OCI-LY7 (cell line): ENCODE measurements at regions not wholly inside any gene's neighbourhood (a gene's known extent, or its start where the extent isn't known, plus 50 kb on each side); places are given as distances from the start of the nearest gene placed in this dataset.

Source experiments
- BruUV-seq: library from RNA; stranded (reverse); fragments of 400-500 nt; replicated peaks from 2 replicates; lab custom pipeline; 2021; lab: Mats Ljungman, UMichigan
- CTCF ChIA-PET: fragments of 300-600 bp; sonication (Branson Sonifier 250); formaldehyde crosslinking; loops from one replicate; lab custom pipeline; 2022; ENCODE audit warnings: antibody characterized with exemption; ENCODE audit not compliant: unreplicated experiment; lab: Charles Lee
- POLR2A ChIA-PET: fragments of 300-600 bp; sonication (Branson Sonifier 250); formaldehyde crosslinking; loops from one replicate; lab custom pipeline; 2022; ENCODE audit warnings: antibody characterized with exemption; lab: Charles Lee
- DNase-seq: peaks from one replicate; pipeline ENCODE4 v3.0.0-alpha.2; 2015; ENCODE audit warnings: low spot score
- H2AFZ ChIP-seq: fragments of 200-600 bp; sonication (generic), shearing (Covaris generic); 2 replicates; pipeline ENCODE4 v1.6.1; 2014; ENCODE audit warnings: mild to moderate bottlenecking, antibody characterized with exemption, low read length, moderate library complexity
- H3K27ac ChIP-seq: fragments of 200-600 bp; sonication (generic); 2 replicates; pipeline ENCODE4 v1.5.1; 2014; ENCODE audit warnings: mixed run types, low read depth, mild to moderate bottlenecking, moderate library complexity, low read length, inconsistent platforms; ENCODE audit not compliant: poor library complexity, severe bottlenecking
- H3K36me3 ChIP-seq: fragments of 200-600 bp; sonication (generic); 2 replicates; pipeline ENCODE4 v1.6.1; 2014; ENCODE audit warnings: mild to moderate bottlenecking, antibody characterized with exemption, low read length, moderate library complexity, mixed read lengths; ENCODE audit not compliant: insufficient read depth
- H3K4me1 ChIP-seq: fragments of 200-600 bp; sonication (generic); 2 replicates; pipeline ENCODE4 v1.5.1; 2014; ENCODE audit warnings: mild to moderate bottlenecking, low read length; ENCODE audit not compliant: insufficient read depth, poor library complexity, severe bottlenecking
- H3K4me2 ChIP-seq: fragments of 200-600 bp; sonication (generic); 2 replicates; pipeline ENCODE4 v1.6.1; 2014; ENCODE audit warnings: mild to moderate bottlenecking, low read length
- H3K4me3 ChIP-seq: fragments of 200-600 bp; sonication (generic); 2 replicates; pipeline ENCODE4 v1.5.1; 2014; ENCODE audit warnings: mild to moderate bottlenecking, low read depth, low read length; ENCODE audit not compliant: poor library complexity, severe bottlenecking
- H3K79me2 ChIP-seq: fragments of 200-600 bp; sonication (generic); 2 replicates; pipeline ENCODE4 v1.6.1; 2016; ENCODE audit warnings: low read depth, mild to moderate bottlenecking, low read length, moderate library complexity, mixed read lengths; ENCODE audit not compliant: insufficient read depth
- H3K9me2 ChIP-seq: fragments of 200-600 bp; sonication (generic); 2 replicates; pipeline ENCODE4 v1.6.1; 2016; ENCODE audit warnings: mild to moderate bottlenecking, low read length, mixed read lengths; ENCODE audit not compliant: insufficient read depth
- H3K9me3 ChIP-seq: fragments of 200-600 bp; sonication (generic); 2 replicates; pipeline ENCODE4 v1.6.1; 2014; ENCODE audit warnings: mild to moderate bottlenecking, mixed run types, low read length, mixed read lengths
- H4K20me1 ChIP-seq: fragments of 200-600 bp; sonication (generic); 2 replicates; pipeline ENCODE4 v1.6.1; 2014; ENCODE audit warnings: mild to moderate bottlenecking, antibody characterized with exemption, low read length, moderate library complexity, mixed read lengths; ENCODE audit not compliant: insufficient read depth
- EZH2phosphoT487 ChIP-seq: fragments of 200-600 bp; sonication (generic); IDR thresholded peaks from 2 replicates; pipeline ENCODE4 v1.6.1; 2018; ENCODE audit warnings: low read depth, borderline replicate concordance, mild to moderate bottlenecking, mixed run types, antibody characterized with exemption, low read length, moderate library complexity, mixed read lengths
- intact Hi-C: fragments of 100-400 bp; cut with micrococcal nuclease; formaldehyde crosslinking; loops from one replicate; pipeline ENCODE4 v1.10.0; 2022; ENCODE audit not compliant: unreplicated experiment
- TF ChIP-seq, protein P1 (sequence below): fragments of 200-600 bp; sonication (generic); conservative IDR thresholded peaks from 2 replicates; pipeline ENCODE4 v1.5.1; 2014; ENCODE audit warnings: mild to moderate bottlenecking, antibody characterized with exemption, low read length, moderate library complexity, mixed read lengths

DNA sequence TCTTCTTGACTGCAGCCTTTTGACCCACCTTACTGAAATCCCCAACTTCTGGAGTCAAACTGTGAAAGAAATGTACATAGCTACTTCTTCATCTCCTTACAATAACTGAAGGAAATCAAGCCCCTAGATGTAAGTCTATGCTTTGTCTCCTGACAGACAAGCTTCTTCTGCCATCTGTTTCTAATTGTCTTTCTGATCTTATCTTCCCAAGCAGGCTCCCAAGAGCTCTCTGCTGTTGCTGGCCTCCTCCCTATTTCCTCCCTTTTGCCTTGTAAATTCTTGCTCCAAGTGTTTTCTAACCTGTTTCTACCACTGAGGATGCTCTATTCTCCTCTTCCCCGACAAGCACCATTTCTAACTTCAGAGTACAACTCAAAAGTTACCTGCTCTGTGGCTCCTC lies 77.4 kb upstream of the OSR1 start:
- no peaks in the 10 kb centered on the region for H3K9me3 ChIP-seq
- no peaks in the 10 kb centered on the region for H3K4me1 ChIP-seq
- no peaks in the 10 kb centered on the region for H3K79me2 ChIP-seq
- POLR2A ChIA-PET = no interaction called here
- intact Hi-C loops = no loop called here
- no peak overlapping the region for H2AFZ ChIP-seq
- no TSS peak for BruUV-seq
- no peaks in the 10 kb centered on the region for H4K20me1 ChIP-seq
- no peak overlapping the region for H3K4me2 ChIP-seq
- no peak overlapping the region for H3K4me3 ChIP-seq
- no peak for DNase-seq
- no peaks in the 10 kb centered on the region for H3K36me3 ChIP-seq
- CTCF ChIA-PET = no interaction called here
- H3K9me2 ChIP-seq = no peaks in the 10 kb centered on the region
- no peak for TF ChIP-seq EZH2phosphoT487
- TF ChIP-seq, protein P1, sequence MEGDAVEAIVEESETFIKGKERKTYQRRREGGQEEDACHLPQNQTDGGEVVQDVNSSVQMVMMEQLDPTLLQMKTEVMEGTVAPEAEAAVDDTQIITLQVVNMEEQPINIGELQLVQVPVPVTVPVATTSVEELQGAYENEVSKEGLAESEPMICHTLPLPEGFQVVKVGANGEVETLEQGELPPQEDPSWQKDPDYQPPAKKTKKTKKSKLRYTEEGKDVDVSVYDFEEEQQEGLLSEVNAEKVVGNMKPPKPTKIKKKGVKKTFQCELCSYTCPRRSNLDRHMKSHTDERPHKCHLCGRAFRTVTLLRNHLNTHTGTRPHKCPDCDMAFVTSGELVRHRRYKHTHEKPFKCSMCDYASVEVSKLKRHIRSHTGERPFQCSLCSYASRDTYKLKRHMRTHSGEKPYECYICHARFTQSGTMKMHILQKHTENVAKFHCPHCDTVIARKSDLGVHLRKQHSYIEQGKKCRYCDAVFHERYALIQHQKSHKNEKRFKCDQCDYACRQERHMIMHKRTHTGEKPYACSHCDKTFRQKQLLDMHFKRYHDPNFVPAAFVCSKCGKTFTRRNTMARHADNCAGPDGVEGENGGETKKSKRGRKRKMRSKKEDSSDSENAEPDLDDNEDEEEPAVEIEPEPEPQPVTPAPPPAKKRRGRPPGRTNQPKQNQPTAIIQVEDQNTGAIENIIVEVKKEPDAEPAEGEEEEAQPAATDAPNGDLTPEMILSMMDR = no peak
- H3K27ac ChIP-seq = no peak overlapping the region

DNA sequence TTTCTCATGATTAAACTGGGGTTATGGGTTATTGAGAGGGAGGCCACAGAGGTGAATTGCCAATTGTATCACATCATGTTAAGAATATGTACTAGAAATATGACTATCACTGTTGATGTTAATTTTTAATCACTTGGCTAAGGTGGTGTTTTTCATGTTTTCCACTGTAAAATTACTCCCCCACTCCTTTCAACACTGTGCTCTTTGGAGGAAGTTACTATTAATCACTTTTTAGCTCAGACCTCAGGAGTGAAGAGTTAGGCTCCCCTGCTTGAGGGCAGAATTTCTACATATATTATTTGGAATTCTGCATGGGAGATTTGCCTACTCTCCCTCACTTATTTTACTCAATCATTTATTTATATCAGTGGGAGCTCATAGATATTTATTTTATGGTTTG lies 76.0 kb upstream of the OSR1 start:
- Histone ChIP-seq H3K27ac (no peak overlapping the region), H3K4me2 (no peak overlapping the region), H3K79me2 (no peaks in the 10 kb centered on the region), H3K4me3 (no peak overlapping the region), H3K9me3 (no peaks in the 10 kb centered on the region), H3K36me3 (no peaks in the 10 kb centered on the region), H3K4me1 (no peaks in the 10 kb centered on the region), H2AFZ (no peak overlapping the region), H4K20me1 (no peaks in the 10 kb centered on the region), H3K9me2 (no peaks in the 10 kb centered on the region)
- POLR2A ChIA-PET = no interaction called here
- DNase-seq = no peak
- intact Hi-C loops = no loop called here
- no peak for TF ChIP-seq EZH2phosphoT487
- TF ChIP-seq, protein P1 = no peak
- no TSS peak for BruUV-seq
- CTCF ChIA-PET = no interaction called here

DNA sequence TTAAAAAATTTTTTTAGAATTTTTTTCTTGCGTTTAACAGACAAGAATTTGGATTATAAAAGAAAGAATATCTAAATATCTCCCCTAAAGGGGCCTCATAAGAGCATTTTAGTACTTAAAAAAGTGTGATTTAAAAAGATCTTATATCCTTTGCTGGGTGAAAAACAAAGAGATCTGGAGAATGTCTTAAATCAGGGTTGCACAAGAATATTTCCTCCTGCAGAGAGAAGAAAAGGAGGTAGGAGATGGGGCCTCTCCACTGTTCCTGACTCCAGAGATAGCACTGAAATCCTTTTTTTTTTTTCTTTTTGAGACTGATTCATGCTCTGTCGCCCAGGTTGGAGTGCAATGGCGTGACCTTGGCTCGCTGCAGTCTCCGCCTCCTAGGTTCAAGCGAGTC lies 68.5 kb upstream of the OSR1 start:
- no TSS peak for BruUV-seq
- Histone ChIP-seq H4K20me1 (no peaks in the 10 kb centered on the region), H3K9me3 (no peaks in the 10 kb centered on the region), H3K4me2 (no peak overlapping the region), H3K36me3 (no peaks in the 10 kb centered on the region), H3K9me2 (no peaks in the 10 kb centered on the region), H3K79me2 (no peaks in the 10 kb centered on the region), H3K4me3 (no peak overlapping the region), H3K27ac (no peak overlapping the region), H2AFZ (no peak overlapping the region), H3K4me1 (no peaks in the 10 kb centered on the region)
- no peak for DNase-seq
- CTCF ChIA-PET = no interaction called here
- TF ChIP-seq EZH2phosphoT487 = no peak
- TF ChIP-seq, protein P1 = no peak
- intact Hi-C loops = no loop called here
- POLR2A ChIA-PET = no interaction called here
